ENCODE measurements at regions not wholly inside any gene's neighbourhood (a gene's known extent, or its start where the extent isn't known, plus 50 kb on each side); places are given as distances from the start of the nearest gene placed in this dataset.

DNA sequence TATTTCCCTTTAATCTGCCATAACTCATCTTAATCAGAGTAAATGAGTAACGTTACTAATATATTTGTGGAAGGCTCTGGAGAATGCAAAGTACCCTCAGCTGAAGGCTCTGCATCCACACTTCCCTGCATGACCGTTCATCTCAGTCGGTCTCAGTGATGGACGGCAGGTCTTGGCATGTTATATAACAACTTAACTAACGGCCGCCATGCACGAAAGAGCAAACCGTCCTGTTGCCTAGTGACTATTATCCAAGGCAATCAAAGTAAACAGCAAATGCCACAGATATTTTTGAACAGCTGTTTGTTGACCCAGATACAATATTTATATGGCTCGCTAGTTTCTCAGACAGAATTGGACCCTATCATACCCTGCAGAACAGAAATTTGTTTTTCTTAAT lies 194.9 kb upstream of the SMLR1 start:
- TF ChIP-seq CTCF (IDR thresholded peaks at IDR 0.05; ENCODE audit: low read depth, low read length) (no peak), EZH2phosphoT487 (IDR thresholded peaks at IDR 0.05; ENCODE audit: low read depth) (no peak)

Data from OCI-LY3 (cell line).